ENCODE measurements at regions not wholly inside any gene's neighbourhood (a gene's known extent, or its start where the extent isn't known, plus 50 kb on each side); places are given as distances from the start of the nearest gene placed in this dataset.

- TF ChIP-seq REST (IDR thresholded peaks at IDR 0.05; ENCODE audit: unreplicated experiment), result no peak
Observed at GRCh38 chr12:118548887-118549509, 172.6 kb downstream of the SUDS3 start (continued).

- no peak for ATAC-seq
- Histone ChIP-seq H3K4me1 (ENCODE audit: insufficient read depth) (peaks cover 9% of the 10 kb centered on the region; the same call in 1 of the 2 replicates), H3K79me2 (replicated peaks; ENCODE audit: insufficient read depth) (no peaks in the 10 kb centered on the region), H3K27me3 (ENCODE audit: insufficient read depth) (no peaks in the 10 kb centered on the region), H3K36me3 (ENCODE audit: insufficient read depth) (peaks cover 3% of the 10 kb centered on the region; the same call in 1 of the 2 replicates), H3K9me2 (ENCODE audit: insufficient read depth) (peaks cover 13% of the 10 kb centered on the region), H3F3A (replicated peaks; ENCODE audit: low read depth) (no peaks in the 10 kb centered on the region), H2AFZ (peak overlapping the region; percentile 59; the same call in 1 of the 2 replicates), H3K27ac (ENCODE audit: low read depth) (no peak overlapping the region), H4K20me1 (replicated peaks; ENCODE audit: insufficient read depth) (no peaks in the 10 kb centered on the region), H3K4me2 (no peak overlapping the region), H3K4me3 (no peak overlapping the region)
- Mint-ChIP-seq H3K27me3 (ENCODE audit: insufficient read depth, low read depth, poor library complexity) (peaks cover 6% of the 10 kb centered on the region), H3K4me1 (peaks cover 8% of the 10 kb centered on the region; the same call in 2 of the 3 replicates), H3K4me3 (no peak overlapping the region), H3K27ac (no peak overlapping the region), H3K36me3 (ENCODE audit: low read depth) (no peaks in the 10 kb centered on the region), H3K9me3 (peaks cover 12% of the 10 kb centered on the region; the same call in 2 of the 3 replicates)
- TF ChIP-seq, protein P1, sequence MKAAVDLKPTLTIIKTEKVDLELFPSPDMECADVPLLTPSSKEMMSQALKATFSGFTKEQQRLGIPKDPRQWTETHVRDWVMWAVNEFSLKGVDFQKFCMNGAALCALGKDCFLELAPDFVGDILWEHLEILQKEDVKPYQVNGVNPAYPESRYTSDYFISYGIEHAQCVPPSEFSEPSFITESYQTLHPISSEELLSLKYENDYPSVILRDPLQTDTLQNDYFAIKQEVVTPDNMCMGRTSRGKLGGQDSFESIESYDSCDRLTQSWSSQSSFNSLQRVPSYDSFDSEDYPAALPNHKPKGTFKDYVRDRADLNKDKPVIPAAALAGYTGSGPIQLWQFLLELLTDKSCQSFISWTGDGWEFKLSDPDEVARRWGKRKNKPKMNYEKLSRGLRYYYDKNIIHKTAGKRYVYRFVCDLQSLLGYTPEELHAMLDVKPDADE (IDR thresholded peaks at IDR 0.05), result no peak
- TF ChIP-seq EZH2 (IDR thresholded peaks at IDR 0.05; ENCODE audit: low read depth, unreplicated experiment) (no peak), EZH2phosphoT487 (IDR thresholded peaks at IDR 0.05; ENCODE audit: unreplicated experiment) (no peak), CTCF (conservative IDR thresholded peaks at IDR 0.05; ENCODE audit: low read depth in 2 of 2) (no peak), NANOG (IDR thresholded peaks at IDR 0.05; ENCODE audit: borderline replicate concordance) (no peak), ZNF331 (CRISPR knock-in tag; IDR thresholded peaks at IDR 0.05; ENCODE audit: low read depth) (no peak)
- DNase-seq (ENCODE audit: low spot score), result no peak
Observed at GRCh38 chr12:118549510-118549980, 173.2 kb downstream of the SUDS3 start.

Measured in GM23338 (cell line).